GM18517 (cell line): ENCODE measurements at regions not wholly inside any gene's neighbourhood (a gene's known extent, or its start where the extent isn't known, plus 50 kb on each side); places are given as distances from the start of the nearest gene placed in this dataset.

Source experiments
- ATAC-seq: cut with Tn5 transposase; IDR thresholded peaks from one replicate; pipeline ENCODE4 v1.9.1; 2021; ENCODE audit warnings: mild to moderate bottlenecking, moderate library complexity; ENCODE audit not compliant: unreplicated experiment

- no peak for ATAC-seq
Measured at GRCh38 chr4:175369087-175369486, 443.0 kb downstream of the GPM6A start.

GRCh38 chr4:175371091-175371490 lies 441.0 kb downstream of the GPM6A start:
- ATAC-seq, result no peak

- ATAC-seq, result no peak
Measured at GRCh38 chr4:175373031-175373430, 439.0 kb downstream of the GPM6A start.

- no peak for ATAC-seq
Measured at GRCh38 chr4:175374459-175374858, 437.6 kb downstream of the GPM6A start.

GRCh38 chr4:175376287-175376977 lies 435.6 kb downstream of the GPM6A start:
- no peak for ATAC-seq

GRCh38 chr4:175377203-175377602 lies 434.9 kb downstream of the GPM6A start:
- no peak for ATAC-seq

- no peak for ATAC-seq
Measured at GRCh38 chr4:175378372-175378771, 433.7 kb downstream of the GPM6A start.

GRCh38 chr4:175380841-175381240 lies 431.2 kb downstream of the GPM6A start:
- no peak for ATAC-seq

- ATAC-seq, result no peak
Measured at GRCh38 chr4:175385797-175386196, 426.3 kb downstream of the GPM6A start.

- ATAC-seq, result no peak
Measured at GRCh38 chr4:175386776-175387507, 425.1 kb downstream of the GPM6A start.

- ATAC-seq, result no peak
Measured at GRCh38 chr4:175394208-175394607, 417.9 kb downstream of the GPM6A start.

GRCh38 chr4:175405961-175406360 lies 406.1 kb downstream of the GPM6A start:
- no peak for ATAC-seq

GRCh38 chr4:175407926-175408325 lies 404.1 kb downstream of the GPM6A start:
- ATAC-seq, result no peak

- ATAC-seq, result no peak
Measured at GRCh38 chr4:175411251-175411650, 400.8 kb downstream of the GPM6A start.

- ATAC-seq, result no peak
Measured at GRCh38 chr4:175412161-175412560, 399.9 kb downstream of the GPM6A start.

- no peak for ATAC-seq
Measured at GRCh38 chr4:175412746-175413145, 399.3 kb downstream of the GPM6A start.

- ATAC-seq, result no peak
Measured at GRCh38 chr4:175413561-175413960, 398.5 kb downstream of the GPM6A start.

- ATAC-seq, result no peak
Measured at GRCh38 chr4:175414602-175415001, 397.5 kb downstream of the GPM6A start.

GRCh38 chr4:175418516-175418915 lies 393.5 kb downstream of the GPM6A start:
- ATAC-seq, result no peak

- no peak for ATAC-seq
Measured at GRCh38 chr4:175419236-175419718, 392.8 kb downstream of the GPM6A start.

GRCh38 chr4:175421506-175421905 lies 390.6 kb downstream of the GPM6A start:
- no peak for ATAC-seq

- ATAC-seq, result no peak
Measured at GRCh38 chr4:175422331-175422730, 389.7 kb downstream of the GPM6A start.
